ENCODE measurements at regions not wholly inside any gene's neighbourhood (a gene's known extent, or its start where the extent isn't known, plus 50 kb on each side); places are given as distances from the start of the nearest gene placed in this dataset.

DNA sequence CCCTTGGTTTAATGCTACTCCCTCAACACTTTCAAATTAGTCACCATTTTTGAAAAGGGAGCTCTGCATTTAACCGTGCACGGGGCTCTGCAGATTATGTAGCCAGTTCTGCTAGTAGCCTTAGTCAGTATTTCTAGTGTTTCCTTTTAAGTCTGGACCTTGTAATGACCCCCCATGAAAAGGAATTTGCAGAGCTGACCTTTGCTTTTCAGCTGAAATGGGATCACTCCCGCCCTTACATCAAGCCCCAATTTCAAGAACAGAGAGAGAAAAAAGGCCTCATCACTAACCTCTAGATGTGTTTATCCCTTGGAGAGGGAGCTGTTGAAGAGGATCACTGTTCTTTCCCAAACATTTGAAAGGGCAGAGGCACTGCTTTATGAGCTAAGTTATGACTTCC, 490.7 kb upstream of the BTBD3 start:
- H3K4me1 ChIP-seq: no peaks in the 10 kb centered on the region
- no peak overlapping the region for H3K27ac ChIP-seq
- no peak overlapping the region for H3K4me3 ChIP-seq
- WGBS, 4 donors: 75 to 80% (median 78%) methylated on average over 3 of the region's 3 CpGs
- no peaks in the 10 kb centered on the region for H3K9me3 ChIP-seq
- H3K36me3 ChIP-seq: no peaks in the 10 kb centered on the region
- ATAC-seq (no peak), DNase-seq (no peak)
- intact Hi-C loops (cut with DNase I): no loop called here
- TF ChIP-seq POLR2A (IDR thresholded peaks at IDR 0.05): no peak
- TF ChIP-seq, protein P1, sequence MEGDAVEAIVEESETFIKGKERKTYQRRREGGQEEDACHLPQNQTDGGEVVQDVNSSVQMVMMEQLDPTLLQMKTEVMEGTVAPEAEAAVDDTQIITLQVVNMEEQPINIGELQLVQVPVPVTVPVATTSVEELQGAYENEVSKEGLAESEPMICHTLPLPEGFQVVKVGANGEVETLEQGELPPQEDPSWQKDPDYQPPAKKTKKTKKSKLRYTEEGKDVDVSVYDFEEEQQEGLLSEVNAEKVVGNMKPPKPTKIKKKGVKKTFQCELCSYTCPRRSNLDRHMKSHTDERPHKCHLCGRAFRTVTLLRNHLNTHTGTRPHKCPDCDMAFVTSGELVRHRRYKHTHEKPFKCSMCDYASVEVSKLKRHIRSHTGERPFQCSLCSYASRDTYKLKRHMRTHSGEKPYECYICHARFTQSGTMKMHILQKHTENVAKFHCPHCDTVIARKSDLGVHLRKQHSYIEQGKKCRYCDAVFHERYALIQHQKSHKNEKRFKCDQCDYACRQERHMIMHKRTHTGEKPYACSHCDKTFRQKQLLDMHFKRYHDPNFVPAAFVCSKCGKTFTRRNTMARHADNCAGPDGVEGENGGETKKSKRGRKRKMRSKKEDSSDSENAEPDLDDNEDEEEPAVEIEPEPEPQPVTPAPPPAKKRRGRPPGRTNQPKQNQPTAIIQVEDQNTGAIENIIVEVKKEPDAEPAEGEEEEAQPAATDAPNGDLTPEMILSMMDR (IDR thresholded peaks at IDR 0.05): no peak
- H3K27me3 ChIP-seq: no peaks in the 10 kb centered on the region

DNA sequence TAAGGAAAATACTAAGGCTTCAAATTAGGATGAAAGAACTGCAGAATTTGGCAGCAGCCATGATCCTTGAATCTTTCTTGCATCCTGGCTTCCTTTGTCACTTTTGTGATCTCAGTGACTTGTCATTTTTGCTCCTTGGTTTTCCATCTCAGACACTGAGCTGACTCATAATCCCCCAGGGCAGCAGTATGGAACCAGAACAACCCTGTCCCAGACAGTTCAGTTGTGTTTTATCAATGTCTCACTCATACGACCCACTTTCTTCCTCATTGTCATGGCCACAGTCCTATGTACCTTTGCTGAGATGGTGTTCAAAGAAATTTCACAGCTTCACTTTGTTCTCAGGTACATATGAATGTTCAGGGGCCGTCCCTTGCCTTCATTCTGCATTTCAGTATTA, 488.5 kb upstream of the BTBD3 start:
- DNase-seq: no peak
- no peaks in the 10 kb centered on the region for H3K9me3 ChIP-seq

DNA sequence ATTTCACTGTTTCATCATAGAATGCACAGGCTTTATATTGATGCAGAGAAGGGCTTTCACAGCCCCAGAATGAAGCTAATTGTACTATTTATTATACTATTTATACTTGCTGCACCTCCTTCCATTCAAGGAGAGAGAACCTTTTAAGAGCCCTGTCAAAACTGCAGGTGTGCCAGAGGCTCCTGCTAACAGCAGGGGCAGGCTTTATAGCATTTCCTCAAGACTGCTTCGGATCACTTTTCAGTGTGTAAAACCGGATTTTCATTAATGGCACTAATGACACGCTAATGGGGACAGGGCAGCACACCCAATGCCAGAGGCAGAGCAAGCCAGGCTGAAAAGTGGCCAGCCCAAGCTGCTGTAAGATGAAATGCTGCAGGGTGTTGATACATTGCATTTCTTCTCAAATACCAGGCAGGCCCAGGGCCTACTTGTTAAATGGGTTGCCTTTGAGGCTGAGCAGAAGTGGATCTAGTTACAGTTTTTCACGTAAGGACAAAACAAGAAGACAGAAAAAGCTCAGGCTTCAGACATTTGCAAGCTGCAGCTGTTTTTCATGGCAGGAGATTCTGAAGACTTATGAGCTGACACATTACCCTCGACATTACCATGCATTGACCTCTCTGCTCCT, 487.7 kb upstream of the BTBD3 start:
- ATAC-seq (no peak), DNase-seq (no peak)
- TF ChIP-seq, protein P1 (IDR thresholded peaks at IDR 0.05): no peak
- TF ChIP-seq POLR2A (IDR thresholded peaks at IDR 0.05): no peak
- intact Hi-C loops (cut with DNase I): no loop called here
- H3K4me3 ChIP-seq: no peak overlapping the region
- no peaks in the 10 kb centered on the region for H3K27me3 ChIP-seq
- 78 to 86% (median 78%) methylated on average over 5 of the region's 5 CpGs for WGBS, 4 donors
- no peaks in the 10 kb centered on the region for H3K9me3 ChIP-seq
- H3K27ac ChIP-seq: no peak overlapping the region
- H3K4me1 ChIP-seq: no peaks in the 10 kb centered on the region
- H3K36me3 ChIP-seq: no peaks in the 10 kb centered on the region

More for the DNA sequence above, 488.5 kb upstream of the BTBD3 start:
- Histone ChIP-seq H3K36me3 (no peaks in the 10 kb centered on the region), H3K4me3 (no peak overlapping the region), H3K27ac (no peak overlapping the region), H3K27me3 (no peaks in the 10 kb centered on the region), H3K4me1 (no peaks in the 10 kb centered on the region)
- ATAC-seq: no peak
- TF ChIP-seq, protein P1 (IDR thresholded peaks at IDR 0.05): no peak
- TF ChIP-seq POLR2A (IDR thresholded peaks at IDR 0.05): no peak
- intact Hi-C loops (cut with DNase I): no loop called here
- 60 to 67% (median 64%) methylated on average over 2 of the region's 2 CpGs for WGBS, 4 donors

DNA sequence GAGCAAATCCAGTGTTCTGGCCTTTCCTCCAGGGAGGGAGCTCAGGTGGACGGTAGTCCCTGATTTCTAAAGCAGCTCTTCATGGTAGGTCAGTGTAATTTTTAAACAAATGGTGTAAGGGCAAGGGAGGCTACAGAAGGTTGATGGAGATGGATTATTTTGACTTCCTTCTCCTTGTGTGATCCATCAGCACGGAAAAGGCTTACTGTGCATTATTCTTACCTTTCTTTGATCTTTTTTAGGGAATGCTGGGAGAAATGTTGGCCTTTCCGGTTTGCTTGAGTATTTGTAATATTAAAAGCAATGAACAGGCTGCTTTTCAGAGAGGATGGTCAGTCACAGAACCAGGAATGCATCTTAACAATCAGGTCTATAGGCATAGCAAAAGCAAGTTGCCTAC, 487.0 kb upstream of the BTBD3 start:
- intact Hi-C loops (cut with DNase I): no loop called here
- no peaks in the 10 kb centered on the region for H3K27me3 ChIP-seq
- 76 to 87% (median 81%) methylated on average over 3 of the region's 3 CpGs for WGBS, 4 donors

DNA sequence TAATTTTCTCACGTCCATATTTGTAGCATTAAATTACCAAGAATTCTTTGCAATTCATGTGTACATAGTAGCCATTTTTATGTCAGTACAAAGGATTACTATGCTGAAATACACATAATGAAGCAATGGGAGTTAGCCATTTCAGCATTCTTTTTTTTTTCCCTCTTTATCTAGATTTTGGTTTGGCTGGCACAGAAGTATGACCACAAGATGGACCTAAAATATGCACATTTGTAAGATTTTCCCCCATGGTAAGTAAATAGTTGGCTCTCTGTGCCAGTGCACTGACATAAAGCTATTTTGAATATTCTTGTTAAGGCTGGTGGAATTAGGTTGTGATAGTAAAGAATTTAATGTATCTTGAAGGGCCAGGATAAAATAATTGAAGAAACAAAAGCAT, 486.1 kb upstream of the BTBD3 start:
- TF ChIP-seq, protein P1 (IDR thresholded peaks at IDR 0.05): no peak
- no peak for TF ChIP-seq POLR2A (IDR thresholded peaks at IDR 0.05)
- no peak overlapping the region for H3K4me3 ChIP-seq
- no peaks in the 10 kb centered on the region for H3K36me3 ChIP-seq
- ATAC-seq (no peak), DNase-seq (no peak)
- intact Hi-C loops (cut with DNase I): no loop called here
- H3K4me1 ChIP-seq: no peaks in the 10 kb centered on the region
- no peaks in the 10 kb centered on the region for H3K27me3 ChIP-seq
- peaks cover 0 to 14% (median 0%) of the 10 kb centered on the region in 12 donors for H3K9me3 ChIP-seq
- H3K27ac ChIP-seq: no peak overlapping the region
- 86 to 96% (median 89%) methylated on average over 1 of the region's 1 CpG for whole genome bisulfite sequencing, 4 donors

More for the DNA sequence above, 487.0 kb upstream of the BTBD3 start:
- no peaks in the 10 kb centered on the region for H3K36me3 ChIP-seq
- no peak overlapping the region for H3K27ac ChIP-seq
- no peak for ATAC-seq
- H3K4me1 ChIP-seq: no peaks in the 10 kb centered on the region
- no peak for DNase-seq
- TF ChIP-seq POLR2A (IDR thresholded peaks at IDR 0.05): no peak
- no peak overlapping the region for H3K4me3 ChIP-seq
- H3K9me3 ChIP-seq: peaks cover 0 to 4% (median 0%) of the 10 kb centered on the region in 12 donors
